GM13976 (cell line): ENCODE measurements at regions not wholly inside any gene's neighbourhood (a gene's known extent, or its start where the extent isn't known, plus 50 kb on each side); places are given as distances from the start of the nearest gene placed in this dataset.

Experiments used
- DNase-seq: peaks from one replicate; pipeline ENCODE4 v3.0.0; 2012; ENCODE audit warnings: low spot score
- CTCF ChIP-seq: IDR thresholded peaks from 2 replicates; pipeline ENCODE4 v1.5.1; 2012; ENCODE audit warnings: borderline replicate concordance, mild to moderate bottlenecking; ENCODE audit not compliant: insufficient read depth; ENCODE audit errors: extremely low read depth, missing control alignments, control extremely low read depth
- in situ Hi-C: fragments of 300-500 bp; cut with MboI; formaldehyde crosslinking; loops from one replicate; pipeline ENCODE4 v1.12.0; 2022; ENCODE audit warnings: low sequenced_read_pairs, mixed read lengths, inconsistent platforms; ENCODE audit not compliant: unreplicated experiment

- in situ Hi-C loops: no loop called here
- no peak for DNase-seq
- no peak for TF ChIP-seq CTCF
These were observed 113.9 kb upstream of the ANO1 start for GRCh38 chr11:69964247-69964643.

DNA sequence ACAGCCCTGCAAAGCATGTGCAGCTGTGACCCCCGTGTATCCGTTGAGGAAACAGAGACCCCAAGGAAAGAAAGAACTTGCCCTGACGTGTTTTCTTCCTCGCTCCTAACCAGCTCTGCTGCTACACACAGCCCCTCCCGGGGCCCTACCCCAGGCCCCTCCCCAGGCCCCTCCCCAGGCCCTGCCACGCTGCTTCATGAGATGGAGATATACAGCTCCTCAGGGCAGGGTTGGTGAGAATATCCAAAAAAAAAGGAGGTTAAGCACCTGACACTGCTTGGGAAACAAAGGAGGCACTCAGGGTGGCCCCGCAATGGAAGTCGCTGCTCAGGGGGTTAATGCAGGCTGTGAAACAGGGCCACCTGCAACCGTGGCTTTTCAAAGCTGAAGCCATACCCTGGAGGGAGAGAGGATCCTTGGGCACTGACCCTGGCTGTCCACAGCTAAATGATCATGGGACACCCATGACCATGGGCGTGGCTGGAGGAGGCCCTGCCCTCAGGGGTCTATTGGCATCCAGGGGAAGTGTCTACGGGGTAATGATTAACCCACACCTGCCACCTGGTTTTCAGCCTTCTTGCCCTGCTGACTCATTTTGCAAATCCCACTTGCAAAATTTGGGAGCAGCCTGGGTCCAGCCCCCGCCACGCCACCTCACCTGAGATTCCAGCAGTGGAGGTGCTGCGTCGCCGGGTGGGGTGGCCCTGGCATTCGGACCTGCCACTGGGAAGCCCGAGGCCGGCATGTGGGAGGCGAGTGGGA is 112.1 kb upstream of the ANO1 start:
- in situ Hi-C loops: no loop called here
- no peak for DNase-seq
- TF ChIP-seq CTCF: no peak

DNA sequence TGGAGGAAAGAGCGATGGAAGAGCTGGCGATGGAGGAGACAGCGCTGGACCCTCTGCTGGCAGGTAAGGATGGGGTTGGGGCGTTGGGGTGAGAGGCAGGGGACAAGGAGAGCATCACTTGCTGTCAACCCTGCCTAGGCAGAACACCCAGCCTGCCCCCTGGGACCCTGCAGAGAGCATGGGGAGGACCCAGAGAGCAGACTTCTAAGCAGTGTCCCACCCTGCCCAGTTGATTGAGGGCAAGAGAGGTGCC is 111.6 kb upstream of the ANO1 start:
- DNase-seq: no peak
- TF ChIP-seq CTCF: no peak
- in situ Hi-C loops: no loop called here

- TF ChIP-seq CTCF: no peak
- in situ Hi-C loops: no loop called here
- no peak for DNase-seq
These were observed 111.1 kb upstream of the ANO1 start for GRCh38 chr11:69966910-69967483.

DNA sequence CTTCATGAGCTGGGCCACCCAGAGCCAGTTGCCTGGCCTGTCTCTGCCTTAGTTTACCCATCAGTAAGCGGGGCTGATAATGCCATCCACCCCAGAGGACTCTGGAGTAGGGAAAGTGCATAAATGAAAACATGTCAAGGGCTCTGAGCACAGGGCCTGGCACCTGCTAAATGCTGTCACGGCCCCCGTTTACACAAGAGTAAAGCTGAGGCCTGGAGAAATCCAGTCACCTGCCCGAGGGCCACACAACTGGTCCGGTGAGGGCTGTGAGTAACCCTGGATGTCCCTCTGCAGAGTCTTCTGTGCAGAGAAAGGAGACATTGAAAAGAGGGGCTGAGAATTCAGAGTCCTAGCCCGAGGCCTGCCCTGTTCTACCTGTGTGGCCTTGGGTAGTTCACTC is 110.6 kb upstream of the ANO1 start:
- in situ Hi-C loops: no loop called here
- no peak for TF ChIP-seq CTCF
- no peak for DNase-seq

DNA sequence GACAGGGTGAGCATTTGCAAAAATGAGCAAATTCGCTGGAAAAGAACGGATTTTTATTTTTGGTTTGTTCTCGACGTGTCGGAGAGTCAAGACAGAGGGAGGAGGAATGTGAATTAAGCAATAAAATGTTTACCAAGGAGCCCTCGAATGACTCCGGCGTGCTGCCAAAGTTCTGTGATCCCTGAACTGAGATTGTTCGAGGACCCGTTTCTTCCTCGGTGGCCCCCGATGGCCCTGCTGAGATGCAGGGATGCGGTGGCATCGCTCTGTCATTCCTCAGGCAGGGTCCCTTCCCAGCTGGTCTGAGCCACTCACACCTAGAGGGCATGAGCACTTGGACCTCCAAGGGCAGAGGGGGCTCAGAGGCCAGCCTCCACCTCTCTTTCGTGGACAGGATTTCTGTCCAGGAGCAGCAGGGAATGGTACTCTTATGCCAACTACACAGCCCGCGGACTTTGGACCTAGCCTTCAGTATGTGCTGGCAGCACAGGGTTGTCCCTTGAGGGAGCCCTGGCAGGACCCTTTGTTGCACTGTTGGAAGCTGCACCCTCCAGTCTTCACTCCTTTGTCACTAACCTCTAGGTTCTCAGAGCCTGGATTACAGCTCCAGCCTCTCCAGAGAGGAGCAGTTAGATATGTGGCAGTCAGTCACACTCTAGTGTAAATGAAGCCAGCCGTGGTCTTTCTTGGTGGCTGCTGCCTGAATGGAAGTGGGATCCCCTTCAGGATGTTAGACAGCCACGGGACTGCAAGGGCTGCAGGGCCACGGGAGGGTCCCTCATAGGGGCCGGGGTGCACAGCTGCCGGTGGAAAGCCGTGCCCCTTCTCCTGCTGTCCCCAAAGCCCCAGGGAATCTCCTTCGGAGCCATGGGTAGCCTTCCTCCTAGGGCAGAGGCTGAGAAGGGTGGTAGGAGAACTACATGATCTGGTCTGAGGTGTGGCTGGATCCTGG is 109.4 kb upstream of the ANO1 start:
- TF ChIP-seq CTCF: no peak
- no peak for DNase-seq
- in situ Hi-C loops: no loop called here
